Bone marrow (tissue), 2 donors: ENCODE measurements at regions not wholly inside any gene's neighbourhood (a gene's known extent, or its start where the extent isn't known, plus 50 kb on each side); places are given as distances from the start of the nearest gene placed in this dataset.
"Not testable (repeated sequence)": the region's sequence is repeated elsewhere in the genome, so short reads cannot be mapped to it uniquely, and the experiment has no call there.

ENCODE experiments used
- DNase-seq, 2 donors: peaks; one replicate each; lab custom pipeline; 2025; lab: John Stamatoyannopoulos, UW

DNA sequence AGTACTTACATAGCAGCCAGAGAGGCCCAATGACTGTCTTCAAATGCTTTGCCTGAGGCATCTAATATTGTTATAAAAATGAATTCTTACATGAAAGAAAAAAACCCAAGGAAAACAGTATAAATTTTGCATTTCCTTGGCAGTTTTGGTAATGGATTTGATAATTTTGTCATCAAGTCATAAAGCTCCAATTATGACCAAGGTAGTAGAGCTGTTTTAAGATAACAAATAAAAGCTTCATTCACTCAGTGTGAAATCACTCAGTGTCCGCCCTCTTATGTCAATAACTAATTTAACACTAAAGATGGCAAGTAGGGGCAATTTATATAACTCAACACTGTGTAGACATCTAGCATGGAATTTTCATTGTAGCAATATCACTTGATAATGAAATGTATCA lies 193.9 kb downstream of the ANKRD7 start:
- no peak for DNase-seq

DNA sequence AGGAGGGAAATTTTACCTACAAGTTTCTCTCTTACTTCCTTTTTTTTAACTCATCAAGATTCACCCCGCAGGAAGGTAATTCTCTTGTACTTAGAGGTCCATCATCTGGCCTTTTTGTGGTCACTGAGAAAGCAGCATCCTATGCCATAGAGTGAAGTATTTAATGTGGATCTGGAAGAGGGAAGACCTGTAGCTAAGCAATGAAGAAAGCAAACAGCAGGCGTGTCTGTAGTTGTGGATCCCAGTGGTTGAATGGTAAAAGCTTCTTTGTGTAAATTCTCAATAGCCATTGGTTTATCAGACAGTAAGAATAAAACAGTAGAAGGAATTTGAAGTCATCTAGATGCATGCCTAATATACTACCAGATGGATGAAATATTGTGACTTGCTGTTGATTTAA lies 196.4 kb downstream of the ANKRD7 start:
- DNase-seq: no peak

DNA sequence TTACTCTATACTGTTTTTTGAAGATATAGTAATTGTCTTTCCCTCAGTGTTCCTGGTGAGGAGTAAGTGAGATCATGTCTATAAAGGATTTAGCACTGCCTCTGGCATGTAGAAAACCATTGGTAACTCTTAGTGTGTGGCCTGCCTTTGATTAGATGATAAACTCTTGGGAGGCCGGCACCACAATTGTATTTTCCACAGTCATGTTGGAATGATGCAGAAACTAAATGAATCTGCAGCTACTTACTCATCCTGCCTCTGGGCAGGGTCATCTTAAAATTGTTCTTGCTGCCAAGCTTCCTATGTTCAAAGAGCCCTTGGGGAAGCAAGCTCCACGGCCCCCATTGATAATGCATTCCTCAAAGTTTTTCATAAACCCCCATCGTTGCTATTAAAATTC lies 204.6 kb downstream of the ANKRD7 start:
- DNase-seq: no peak

DNA sequence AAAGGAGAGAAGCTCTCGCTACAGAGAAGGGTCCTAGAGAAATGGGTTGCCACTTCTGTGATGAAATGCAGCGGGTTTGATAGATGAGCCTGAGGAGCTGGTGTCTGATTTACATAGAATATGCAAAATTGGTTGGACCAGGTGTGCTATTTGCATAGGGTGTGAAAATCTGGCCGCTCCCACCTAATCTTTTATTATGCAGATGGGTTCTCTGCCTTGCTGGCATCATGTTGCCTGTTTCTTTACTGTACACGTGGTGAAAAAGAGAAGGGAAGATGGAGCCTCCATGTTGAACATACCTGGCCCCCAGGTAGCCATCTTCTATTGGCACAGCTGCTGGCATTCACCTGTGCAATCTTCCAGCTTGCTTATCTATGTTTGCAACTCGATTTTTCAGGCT lies 212.2 kb downstream of the ANKRD7 start:
- DNase-seq: no peak

DNA sequence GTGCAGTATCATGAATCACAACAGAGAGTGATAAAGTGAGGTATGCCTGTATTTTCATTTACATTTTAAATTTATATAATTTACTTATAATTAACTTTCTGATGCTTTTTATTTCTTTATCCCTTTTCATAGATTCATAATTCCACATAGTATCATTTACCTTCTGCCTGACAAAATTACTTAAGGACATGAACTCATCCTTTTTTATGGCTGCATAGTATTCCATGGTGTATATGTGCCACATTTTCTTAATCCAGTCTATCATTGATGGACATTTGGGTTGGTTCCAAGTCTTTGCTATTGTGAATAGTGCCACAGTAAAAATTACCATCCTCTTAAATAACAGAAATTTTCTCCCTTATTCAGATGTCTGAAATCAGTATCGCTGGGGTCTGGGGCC lies 224.5 kb downstream of the ANKRD7 start:
- DNase-seq: not testable (repeated sequence)

DNA sequence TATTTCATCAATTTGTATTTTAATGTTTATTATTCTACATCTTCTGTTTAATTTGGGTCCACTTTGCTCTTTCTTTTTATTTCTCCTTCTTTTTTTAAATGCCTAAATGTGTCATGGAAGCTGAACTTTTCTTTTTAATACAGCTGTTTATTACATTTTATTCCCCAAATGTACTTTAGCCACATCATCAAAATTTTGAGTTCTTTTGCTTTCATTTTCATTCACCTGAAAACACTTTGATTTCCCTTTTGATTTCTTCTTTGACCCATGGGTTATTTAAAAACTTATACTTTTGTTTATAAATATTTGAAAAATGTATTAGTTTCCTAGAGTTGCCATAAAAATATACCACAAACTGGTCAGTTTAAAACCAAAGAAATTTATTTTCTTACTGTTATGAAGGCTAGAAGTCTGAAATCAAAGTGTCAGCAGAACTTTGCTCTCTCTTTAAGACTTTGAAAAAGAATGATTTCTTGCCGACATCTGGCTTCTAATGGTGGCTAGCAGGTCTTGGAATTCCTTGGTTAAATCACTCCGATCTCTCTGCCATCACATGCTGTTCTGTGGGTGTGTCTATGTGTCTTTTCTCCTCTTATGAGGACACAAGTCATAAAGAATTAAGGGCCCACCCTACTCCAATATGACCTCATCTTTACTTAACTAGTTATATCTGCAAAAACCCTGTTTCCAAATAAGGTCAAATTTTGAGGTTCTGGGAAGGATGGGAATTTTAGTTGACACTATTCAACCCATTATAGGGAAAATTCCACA lies 225.5 kb downstream of the ANKRD7 start:
- DNase-seq: no peak

DNA sequence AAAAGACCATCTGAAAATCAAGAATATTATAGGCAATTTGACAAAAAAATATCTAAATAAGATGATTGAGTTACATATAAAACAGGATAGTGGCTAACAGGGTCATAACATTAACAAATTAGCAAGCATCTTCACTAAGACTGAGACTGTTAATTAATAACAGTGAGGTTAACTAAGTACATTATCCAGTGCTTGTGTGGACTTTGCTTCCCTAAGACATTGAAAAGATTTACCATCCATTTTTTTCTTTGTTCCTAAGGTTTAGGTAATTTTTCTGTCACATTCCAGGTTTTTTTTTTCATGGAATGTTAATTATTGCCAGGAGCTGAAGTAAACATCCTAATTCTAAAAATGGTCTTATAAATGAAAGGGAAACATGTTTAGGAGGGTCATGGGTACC lies 227.6 kb downstream of the ANKRD7 start:
- no peak for DNase-seq

DNA sequence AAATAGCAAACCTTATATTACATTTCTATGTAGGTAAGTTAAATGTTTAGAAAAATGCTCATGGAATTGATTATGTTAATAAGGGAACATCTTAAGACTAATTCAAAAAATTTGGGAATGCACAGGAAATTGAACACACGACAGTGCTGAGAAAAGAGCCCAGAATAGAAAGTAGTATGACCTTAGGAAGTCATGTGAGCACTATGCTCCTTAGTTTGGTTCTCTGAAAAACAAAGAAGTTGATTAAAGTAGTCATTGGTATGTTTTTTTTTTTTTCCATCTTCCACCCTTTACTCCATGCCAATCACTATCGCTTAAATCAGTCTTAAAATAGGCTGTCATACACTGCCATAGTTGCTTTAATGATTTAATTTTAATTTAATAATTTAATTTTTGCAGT lies 242.9 kb downstream of the ANKRD7 start:
- no peak for DNase-seq

DNA sequence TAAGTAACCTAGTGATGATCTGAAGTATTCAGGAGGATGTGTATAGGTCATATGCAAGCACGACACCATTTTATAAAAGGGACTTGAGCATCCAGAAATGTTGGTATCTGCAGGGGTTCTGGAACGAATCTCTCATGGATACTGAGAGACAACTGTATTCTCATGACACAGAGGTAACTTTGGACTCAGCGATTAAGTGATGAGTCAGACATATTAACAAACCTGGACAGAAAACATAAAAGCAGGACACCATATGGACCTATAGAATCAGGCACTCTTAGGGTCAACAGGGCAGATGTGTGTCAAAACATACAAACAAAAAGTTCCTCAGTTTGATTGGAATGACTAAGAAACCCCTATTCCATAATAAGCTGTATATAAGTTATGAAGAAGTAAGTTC lies 248.1 kb downstream of the ANKRD7 start:
- DNase-seq: no peak

DNA sequence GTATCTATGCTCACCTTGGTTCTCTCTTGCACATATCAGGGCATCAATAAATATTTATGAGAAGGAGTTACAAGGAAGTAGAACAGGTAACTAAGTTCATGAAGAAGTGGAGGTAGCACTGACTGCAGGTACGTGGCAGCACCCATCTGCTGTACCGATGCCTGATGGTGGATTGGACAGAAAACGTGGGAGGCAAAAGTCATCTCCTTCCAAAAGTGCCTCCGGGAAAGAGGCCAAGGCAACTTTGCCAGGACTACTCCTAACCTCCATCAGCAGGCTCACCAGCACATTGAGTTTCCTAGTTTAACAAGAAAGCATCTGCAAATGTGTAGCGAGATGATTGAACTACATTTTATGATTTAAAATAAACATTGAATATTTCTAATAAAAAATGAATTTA lies 248.8 kb downstream of the ANKRD7 start:
- DNase-seq: no peak

DNA sequence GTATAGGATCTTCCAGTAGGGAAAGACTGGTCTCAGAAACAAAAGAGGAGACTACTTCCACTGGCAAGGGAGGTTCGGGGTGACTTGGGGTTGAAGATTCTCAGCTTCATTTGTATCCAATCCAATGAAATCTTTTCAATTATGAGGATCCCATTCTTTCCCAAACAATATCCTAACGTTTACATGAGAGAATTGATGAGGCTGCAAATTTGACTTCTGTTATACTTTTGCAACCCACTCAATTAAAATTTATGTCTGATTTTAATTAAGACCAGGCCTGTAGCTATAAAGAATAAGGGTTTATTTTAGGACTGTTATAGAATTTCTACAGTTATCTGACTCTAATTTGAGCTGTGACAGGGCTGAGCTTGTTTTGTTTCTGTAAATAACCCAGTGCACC lies 251.5 kb downstream of the ANKRD7 start:
- no peak for DNase-seq

DNA sequence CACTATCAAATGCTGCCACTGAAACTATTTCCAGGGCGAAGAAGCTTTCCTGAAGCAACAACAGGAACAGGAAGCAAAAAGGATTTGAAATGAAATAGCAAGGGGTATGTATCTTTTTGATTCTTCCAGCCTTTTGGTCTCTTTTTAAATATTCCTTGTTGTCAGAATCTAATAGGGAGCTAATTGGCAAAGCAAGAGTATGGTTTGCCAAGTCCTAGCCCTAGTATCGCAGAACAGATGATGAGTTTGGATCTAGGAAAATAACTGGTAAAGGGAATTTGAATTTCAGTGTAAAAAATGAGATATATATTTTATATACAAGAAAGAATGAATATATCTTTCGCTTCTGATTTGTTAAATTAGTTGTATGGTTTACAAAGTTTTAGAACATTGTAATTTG lies 252.5 kb downstream of the ANKRD7 start:
- no peak for DNase-seq

DNA sequence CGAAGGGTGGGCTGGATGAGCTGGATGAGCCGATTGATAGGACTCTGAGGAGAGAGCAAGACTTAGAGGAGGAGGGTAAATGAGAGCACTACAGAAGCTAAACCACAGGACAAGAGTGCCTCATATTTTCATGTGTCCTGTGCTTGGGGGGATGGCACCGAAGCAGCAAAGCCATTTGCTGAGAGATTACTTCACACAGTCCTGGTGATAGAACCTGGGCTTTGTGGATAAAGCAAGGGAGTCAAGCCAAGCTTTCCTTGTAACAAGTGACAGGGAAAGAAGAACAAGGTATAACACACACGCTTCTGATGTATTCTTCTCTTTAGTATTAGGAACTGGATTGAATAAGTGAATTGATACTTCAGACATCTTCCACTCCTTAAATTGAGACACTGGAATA lies 253.7 kb downstream of the ANKRD7 start:
- DNase-seq: no peak

DNA sequence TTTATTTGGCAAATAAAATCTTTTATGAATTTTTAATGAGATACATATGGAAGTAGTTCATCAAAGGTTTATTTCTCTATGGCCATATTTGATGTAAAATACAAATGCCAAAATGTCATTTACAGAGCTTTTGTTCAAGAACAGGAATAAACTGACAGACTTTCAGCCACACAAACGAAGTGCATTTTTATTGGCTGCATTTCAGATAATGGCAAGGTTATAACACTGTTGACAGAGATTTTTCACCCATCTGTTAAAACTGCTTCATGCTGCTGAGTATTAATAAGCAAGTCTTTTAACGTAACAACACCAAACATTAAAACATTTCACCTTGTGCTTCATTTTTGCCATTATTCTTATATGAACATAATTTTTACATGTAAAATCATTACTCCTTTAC lies 254.4 kb downstream of the ANKRD7 start:
- DNase-seq: no peak

DNA sequence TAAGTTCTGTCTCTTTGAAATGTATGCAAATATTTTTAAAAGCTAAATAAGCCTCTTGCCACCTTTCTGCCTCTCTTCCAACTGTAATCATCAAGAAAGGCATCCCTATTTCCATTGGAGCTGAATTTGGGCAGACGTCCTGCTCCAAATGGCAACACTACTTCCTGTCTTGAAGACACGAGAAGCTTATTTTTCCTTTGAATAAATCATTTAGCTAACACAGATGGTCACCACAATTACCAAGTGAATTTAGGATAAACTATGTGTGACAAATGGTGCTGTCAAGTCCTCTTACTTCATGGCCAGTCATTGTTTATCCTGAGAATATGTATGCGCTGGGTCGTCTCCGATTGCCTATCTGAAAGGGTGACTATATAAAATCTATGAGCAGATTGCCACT lies 268.0 kb downstream of the ANKRD7 start:
- no peak for DNase-seq

DNA sequence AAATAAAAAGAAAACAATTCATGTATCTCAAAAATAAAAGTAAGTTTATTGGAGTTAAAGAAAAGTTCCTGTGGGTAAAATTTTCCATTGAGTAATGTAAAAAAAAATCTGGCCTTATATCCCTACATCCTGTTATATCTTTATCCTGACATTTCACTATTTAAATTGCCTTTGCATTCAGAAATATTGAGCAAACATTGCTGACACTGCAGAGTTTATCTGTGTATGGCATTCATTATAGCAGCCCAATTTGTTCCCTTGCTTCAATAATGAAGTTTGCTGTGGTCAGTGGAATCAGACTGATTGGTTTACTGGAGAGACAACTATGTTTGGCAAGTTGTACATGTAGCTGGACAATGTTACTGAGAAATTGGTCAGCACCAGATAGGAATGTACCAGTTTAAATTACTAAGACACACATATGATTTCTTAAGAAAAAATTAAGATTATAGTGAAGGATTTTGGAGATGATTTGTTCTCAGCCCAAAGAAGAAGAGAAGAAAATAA lies 271.7 kb downstream of the ANKRD7 start:
- DNase-seq: no peak

DNA sequence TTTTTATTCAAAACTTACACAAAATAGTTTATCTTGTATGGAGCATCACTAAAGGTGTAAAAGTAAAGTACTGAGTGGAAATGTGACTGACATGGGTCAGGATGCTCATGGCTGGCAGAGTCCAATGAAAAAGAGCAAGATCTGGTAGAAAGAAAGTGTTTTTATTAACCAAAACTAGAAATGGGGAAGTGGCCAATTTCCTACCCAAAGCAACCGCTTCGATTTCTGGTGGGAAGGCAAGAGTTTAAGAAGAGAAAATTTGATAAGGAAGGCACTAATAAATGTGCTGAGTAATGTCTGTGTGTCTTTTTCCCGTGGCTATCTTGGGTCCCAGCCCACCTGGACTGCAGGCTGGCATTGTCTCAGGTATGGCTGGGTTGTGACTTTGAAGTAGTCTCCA lies 277.7 kb downstream of the ANKRD7 start:
- DNase-seq: no peak

DNA sequence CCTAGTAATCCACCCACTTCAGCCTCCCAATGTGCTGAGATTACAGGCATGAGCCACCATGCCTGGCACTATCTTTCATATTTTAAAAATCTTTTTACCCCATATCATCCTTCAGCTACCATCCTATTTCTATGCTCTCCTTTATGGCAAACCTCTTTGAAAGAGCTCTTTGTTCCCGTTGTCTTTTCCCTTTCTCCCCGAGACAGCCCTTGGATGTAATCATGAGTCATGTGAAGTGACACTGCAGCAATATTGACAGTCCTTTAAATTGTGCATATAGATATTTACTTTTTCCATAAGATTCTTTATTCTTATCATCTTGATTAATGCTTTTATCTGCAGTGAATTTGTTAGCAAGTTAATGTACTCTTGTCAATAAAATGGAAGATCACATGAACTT lies 286.6 kb downstream of the ANKRD7 start:
- DNase-seq: no peak

DNA sequence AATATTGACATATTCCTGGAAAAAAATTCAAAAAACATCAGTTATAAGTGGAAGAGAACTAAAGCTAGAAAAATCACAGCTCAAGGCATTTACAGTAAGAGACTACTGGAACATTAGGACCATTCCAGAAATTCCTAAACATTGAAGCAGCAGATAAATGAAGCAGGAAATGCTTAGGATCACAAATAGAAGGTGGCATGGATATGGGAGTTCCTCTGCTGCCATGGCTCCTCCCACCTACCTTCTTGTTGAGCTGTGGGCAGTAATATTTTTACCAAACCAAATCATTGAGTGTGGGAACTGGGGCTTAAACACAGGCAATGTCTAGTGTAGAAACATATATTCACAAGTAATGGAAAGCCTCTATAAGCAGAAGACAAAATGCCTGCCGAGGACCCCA lies 292.8 kb downstream of the ANKRD7 start:
- no peak for DNase-seq

DNA sequence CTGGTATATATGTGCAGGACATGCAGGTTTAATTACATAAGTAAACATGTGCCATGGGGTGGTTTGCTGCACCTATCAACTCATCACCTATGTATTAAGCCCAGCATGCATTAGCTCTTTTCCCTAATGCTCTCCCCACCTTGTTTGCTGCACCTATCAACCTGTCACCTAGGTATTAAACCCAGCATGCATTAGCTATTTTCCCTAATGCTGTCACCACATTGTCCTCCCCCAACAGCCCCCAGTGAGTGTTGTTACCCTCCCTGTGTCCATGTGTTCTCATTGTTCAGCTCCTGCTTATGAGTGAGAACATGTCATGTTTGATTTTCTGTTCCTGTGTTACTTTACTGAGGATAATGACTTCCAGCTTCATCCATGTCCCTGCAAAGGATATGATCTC lies 300.5 kb downstream of the ANKRD7 start:
- no peak for DNase-seq

DNA sequence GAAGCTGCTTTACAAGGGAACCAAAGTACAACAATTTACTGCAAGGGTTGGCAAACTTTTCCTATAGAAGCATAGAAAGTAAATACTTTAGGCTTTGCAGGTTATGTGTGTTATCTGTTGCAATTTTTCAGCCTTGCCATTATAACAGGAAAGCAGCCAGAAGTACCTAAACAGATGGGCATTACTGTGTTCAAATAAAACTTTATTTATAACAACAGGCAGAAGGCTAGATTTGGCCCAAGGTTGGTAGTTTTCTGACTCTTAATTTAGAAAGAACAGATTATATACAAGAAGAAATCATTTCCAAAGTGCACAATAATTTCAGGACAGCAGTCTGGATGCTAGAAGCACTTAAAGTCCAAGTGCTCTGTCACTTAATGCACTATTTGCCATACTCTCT lies 307.1 kb downstream of the ANKRD7 start:
- no peak for DNase-seq

DNA sequence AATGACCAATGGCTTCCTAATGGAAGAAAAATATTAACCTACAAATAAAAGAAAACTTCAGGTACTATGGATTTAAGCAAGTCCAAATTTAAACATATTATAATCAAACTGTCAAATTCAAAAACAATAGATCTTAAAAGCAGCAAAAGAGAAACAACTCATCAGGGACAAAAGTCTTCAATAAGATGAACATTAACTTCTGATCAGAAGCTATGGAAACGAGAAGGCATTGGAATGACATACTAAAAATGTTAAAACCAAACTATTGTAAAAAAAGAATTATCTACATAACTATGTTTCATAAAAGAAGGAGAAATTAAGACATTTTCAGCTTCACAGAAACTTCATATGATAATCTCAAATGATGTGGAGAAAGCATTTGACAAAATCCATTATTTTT lies 334.7 kb downstream of the ANKRD7 start:
- no peak for DNase-seq

DNA sequence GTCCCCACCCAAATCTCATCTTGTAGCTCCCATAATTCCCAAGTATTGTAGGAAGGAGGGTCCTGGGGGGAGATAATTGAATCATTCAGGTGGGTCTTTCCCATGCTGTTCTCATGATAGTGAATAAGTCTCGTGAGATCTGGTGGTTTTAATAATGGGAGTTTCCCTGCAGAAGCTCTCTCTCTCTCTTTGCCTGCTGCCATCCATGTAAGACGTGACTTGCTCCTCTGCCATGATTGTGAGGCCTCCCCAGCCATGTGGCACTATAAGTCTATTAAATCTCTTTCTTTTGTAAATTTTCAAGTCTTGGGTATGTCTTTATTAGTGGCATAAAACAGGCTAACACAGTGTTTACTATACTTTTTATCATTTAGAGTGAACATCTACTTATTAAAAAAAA lies 338.8 kb downstream of the ANKRD7 start:
- no peak for DNase-seq

DNA sequence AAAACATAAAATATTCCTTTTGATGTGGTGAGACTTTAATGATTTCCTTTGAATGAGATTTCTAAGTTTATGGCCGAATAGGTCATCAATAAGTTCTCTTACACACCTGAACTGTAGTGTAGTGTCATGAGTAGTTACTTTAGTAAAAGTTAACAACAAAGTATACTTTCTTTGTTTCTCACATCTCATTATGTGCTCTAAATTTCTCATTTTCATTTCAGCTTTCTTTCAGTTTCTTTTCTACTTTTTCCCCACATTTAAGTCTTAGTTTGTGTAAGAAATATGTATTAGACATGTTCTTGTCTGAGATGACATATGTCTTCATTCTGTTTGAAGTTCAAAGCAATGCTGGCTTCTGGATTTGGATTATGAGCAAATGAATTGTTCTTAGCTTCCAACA lies 348.1 kb downstream of the ANKRD7 start:
- DNase-seq: no peak
